Stimulated activated CD4-positive, alpha-beta T cell treated with anti-CD3 and anti-CD28 coated beads, Interleukin-15, amount 100 ng/mL, for 1 hour (primary cell): ENCODE measurements at regions not wholly inside any gene's neighbourhood (a gene's known extent, or its start where the extent isn't known, plus 50 kb on each side); places are given as distances from the start of the nearest gene placed in this dataset.
"Not testable (repeated sequence)": the region's sequence is repeated elsewhere in the genome, so short reads cannot be mapped to it uniquely, and the experiment has no call there.

ENCODE experiments used
- DNase-seq, 2 donors: peaks; one replicate each; pipeline ENCODE4 v3.0.0-alpha.2; 2020; ENCODE audit warnings: low read depth in 1 of 2, low spot score in 1 of 2

DNA sequence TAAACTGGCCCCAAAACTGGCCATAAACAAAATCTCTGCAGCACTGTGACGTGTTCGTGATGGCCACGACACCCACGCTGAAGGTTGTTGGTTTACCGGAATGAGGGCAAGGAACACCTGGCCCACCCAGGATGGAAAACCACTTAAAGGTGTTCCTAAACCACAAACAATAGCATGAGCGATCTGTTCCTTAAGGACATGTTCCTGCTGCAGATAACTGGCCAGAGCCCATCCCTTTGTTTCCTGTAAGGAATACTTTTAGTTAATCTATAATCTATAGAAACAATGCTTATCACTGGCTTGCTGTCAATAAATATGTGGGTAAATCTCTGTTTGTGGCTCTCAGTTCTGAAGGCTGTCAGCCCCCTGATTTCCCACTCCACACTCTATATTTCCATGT is 305.2 kb upstream of the RPS23 start:
- DNase-seq, result not testable (repeated sequence)

DNA sequence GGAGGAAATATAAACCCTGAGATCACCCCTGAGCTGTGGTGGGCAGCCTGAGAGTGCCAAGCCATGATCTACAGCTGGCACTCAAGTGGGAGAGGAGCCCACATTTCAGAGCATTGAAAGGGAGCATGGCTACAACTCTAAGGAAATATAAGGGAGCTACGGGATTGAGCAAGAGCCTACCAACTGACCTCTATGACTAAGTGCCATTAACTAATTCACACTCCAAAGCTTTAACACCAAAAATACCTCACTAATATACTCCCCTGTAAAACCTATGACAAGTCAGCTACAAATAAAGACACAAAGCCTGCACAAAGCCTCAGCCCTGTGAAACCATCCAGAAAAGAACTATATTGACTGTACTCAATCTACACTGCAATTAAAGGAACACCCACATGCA is 286.8 kb upstream of the RPS23 start:
- DNase-seq, result no peak

DNA sequence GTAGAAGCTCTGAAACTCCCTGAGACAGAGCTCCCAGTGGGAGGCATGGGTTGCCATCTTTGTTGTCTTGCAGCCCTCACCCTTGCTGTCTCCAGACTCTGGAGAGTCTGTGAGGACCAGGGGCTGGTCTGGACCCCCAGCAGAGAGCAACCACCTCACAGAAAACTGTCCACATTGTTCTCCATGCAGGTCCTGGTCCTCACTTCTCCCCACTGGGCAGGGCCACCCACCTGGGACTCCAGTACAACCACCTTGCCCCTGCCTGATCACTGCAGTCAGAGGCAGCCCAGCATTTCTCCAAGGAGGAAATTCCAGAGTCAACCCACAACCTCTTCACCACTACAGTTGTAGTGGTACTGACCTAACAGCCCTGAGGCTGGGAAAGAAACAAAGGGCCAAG is 285.6 kb upstream of the RPS23 start:
- DNase-seq, result no peak

- DNase-seq, result no peak
These were observed 284.6 kb upstream of the RPS23 start for GRCh38 chr5:82562696-82563240.

DNA sequence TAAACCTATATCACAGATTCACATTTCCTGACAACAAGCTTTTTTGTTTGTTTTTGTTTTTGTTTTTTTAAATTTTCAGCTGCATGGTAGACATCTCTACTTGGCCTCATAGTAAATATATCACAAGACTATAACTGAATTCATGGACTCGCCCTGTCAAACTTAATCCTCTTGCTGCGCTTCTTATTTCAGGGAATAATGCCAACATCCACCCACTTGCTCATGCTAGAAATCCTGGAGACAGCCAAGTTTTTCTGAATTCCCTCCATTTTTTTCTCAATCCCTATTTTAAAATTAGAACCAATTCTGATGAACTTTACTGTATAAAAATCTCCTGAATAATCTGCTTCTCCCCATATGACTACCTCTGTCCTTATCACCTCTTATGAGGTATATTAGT is 283.6 kb upstream of the RPS23 start:
- no peak for DNase-seq

- DNase-seq, result no peak
These were observed 282.8 kb upstream of the RPS23 start for GRCh38 chr5:82560969-82561368.

DNA sequence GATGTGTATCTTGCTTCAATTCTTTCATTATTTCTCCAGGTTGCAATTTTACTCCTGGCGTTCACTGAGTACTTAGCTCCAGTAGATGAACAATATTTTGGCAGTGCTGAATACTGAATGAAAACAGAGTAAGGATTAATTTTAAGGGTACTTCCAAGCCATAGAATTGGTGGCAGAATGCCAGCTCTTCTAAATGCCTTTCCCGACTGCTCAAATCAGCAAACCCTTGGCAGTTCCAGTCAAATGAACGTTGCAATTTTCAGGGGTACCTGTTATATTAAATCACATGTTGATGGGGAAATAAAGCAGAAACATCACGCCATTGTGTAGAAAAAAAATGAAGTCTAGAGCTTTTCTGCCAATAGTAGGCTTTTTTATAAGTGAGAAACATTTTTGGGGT is 282.4 kb upstream of the RPS23 start:
- DNase-seq, result no peak

- DNase-seq, result no peak
These were observed 273.8 kb upstream of the RPS23 start for GRCh38 chr5:82551840-82552385.

- DNase-seq, result no peak
These were observed 273.0 kb upstream of the RPS23 start for GRCh38 chr5:82551192-82551591.

GRCh38 chr5:82549263-82549662 is 271.1 kb upstream of the RPS23 start:
- no peak for DNase-seq

- no peak for DNase-seq
These were observed 265.9 kb upstream of the RPS23 start for GRCh38 chr5:82544004-82544403.

DNA sequence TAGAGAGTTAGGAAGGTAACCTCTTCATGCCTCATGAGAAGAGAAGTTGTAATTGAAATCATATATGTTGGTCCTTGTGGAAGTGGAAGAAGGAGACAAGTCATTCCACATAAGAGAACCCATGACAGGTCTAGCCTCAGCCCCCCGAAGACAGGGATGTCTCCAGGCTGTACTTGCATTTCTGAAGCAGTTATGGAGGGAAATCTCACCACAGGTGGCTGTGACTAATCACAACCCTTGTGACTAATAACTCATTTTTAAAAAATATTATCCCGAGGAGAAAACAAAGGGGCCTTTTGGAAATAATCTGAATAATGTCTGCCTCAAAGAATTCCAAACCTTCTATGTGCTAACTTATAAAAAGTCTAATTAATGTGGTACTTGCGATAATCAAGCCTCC is 262.1 kb upstream of the RPS23 start:
- DNase-seq, result no peak

DNA sequence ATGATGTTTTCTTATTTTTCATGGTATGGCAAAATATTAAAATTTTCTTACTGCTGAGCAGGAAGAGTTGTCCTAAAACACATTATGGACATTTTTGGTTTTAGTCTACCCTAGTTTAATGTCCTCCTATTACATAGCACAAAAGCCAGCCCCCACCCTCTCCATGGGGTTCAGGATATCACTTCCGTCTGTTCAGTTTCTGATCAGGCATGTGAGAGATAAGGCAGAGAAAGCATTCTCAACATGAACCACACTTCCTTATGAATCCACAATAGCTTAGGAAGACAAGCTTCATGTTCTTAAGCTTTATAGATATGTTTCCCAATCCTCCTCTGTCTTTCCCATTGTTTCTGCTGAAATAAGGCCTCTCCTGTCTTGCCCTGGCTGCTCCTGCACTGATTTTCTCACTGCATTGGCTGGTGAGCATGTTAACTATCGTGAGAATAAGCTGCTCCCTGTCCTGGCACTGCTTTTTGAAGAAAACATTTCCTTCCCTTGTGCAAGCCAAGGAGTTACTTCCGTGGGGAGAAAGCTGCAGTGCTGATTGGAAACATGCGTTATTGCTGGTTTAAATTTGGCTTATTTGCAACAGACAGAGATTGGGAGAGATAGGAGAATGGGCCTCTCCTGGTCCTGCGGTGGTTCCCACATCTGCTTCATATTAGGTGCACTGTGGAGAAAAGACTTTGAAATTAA is 260.3 kb upstream of the RPS23 start:
- DNase-seq, result no peak

DNA sequence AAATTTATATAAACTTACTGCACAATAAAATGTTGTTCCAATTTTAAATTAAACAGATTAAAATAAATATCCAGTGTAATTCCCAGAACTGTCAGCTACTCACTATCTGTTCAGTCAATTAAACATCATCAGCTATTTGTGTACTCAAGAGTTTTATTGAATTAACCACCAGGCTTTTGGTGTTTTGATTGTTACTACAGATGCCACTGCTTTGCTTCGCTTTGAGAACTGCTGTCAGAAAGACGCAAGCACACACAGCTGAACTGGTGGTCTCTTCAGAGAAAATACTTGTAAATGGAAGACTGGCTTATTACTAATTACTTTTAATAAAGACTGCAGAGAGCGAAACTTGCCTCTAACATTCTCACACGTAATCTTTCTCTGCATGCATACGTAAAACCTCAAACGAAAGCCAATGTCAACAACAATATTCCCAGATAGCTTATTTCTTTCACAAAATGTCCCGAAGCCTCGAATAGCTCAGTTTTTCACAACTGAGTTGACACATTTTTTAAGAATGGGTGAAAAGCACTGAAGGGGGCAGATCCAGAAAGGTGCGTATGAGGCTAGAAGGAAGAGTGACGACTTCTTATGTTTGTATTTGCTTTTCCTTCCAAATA is 259.6 kb upstream of the RPS23 start:
- no peak for DNase-seq

DNA sequence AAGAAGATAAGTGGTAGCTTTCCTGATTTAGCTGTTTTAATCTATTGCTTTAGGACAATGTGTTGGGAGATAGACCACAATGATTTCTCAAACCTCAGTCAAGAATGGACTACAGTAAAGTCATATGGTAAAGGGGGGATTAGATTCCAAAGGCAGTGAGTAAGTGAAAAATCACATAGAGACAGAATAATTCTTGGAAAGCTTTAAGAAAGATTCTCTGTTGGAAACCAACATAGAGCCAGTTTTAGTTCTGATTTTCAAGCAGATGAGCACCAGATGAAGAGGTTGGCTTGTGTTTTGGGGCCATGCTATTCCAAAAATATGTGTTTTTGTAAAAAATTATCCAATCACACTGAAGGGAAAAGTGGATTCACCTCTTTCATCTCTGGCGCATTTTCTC is 256.8 kb upstream of the RPS23 start:
- no peak for DNase-seq

DNA sequence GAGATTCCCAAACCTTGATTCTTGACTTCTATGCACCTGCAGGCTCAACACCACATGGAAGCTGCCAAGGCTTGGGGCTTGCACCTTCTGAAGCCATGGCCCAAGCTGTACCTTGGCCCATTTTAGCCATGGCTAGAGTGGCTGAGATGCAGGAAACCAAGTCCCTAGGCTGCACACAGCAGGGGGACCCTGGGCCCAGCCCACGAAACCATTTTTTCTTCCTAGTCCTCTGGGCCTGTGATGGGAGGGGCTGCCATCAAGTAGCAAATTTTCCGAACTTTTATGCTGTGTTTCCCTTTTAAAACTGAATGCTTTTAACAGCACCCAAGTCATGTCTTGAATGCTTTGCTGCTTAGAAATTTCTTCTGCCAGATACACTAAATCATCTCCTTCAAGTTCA is 253.9 kb upstream of the RPS23 start:
- DNase-seq, result not testable (repeated sequence)

- no peak for DNase-seq
These were observed 248.4 kb upstream of the RPS23 start for GRCh38 chr5:82526540-82526939.

DNA sequence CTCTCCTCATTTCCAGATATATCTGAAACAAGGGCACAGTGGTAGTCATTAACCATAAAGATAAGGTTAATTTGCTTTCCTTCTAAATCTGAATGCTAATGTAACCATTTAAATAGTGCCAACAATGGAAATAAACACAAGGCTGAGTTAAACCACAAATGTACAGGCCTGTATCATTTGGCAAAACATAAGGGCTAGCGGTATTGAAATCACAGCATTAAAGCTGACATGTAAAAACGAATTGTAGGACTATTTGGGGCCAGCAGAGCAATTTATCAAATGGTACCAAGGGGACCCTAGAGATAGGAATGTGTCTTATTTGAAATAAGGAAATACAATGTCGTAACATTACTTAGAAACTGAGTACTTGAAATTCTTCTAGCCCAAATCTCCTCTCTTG is 247.5 kb upstream of the RPS23 start:
- DNase-seq, result no peak

DNA sequence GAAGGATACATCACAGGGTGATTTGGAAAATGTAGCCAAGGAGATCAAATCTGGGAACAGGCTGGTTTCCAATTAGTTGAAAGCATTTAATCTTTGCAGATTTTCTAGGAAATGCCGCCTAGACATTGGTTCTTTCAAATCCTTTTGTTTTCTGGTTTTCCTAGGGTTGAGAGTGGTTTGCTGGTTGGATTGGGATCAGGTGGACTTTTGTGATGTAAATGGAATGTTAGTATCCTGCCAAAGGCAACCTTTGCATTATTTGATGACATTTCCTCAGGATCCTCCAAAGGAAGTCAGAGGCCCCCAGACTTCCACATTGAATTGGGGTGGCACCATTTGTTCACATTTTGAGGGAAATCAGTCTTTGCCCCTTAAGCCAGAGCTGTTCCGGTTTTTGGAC is 245.5 kb upstream of the RPS23 start:
- no peak for DNase-seq

- DNase-seq, result no peak
These were observed 244.7 kb upstream of the RPS23 start for GRCh38 chr5:82522897-82523296.

- DNase-seq, result no peak
These were observed 243.4 kb upstream of the RPS23 start for GRCh38 chr5:82521431-82522051.

- no peak for DNase-seq
These were observed 241.4 kb upstream of the RPS23 start for GRCh38 chr5:82519558-82519957.
